ENCODE measurements at regions not wholly inside any gene's neighbourhood (a gene's known extent, or its start where the extent isn't known, plus 50 kb on each side); places are given as distances from the start of the nearest gene placed in this dataset.

DNA sequence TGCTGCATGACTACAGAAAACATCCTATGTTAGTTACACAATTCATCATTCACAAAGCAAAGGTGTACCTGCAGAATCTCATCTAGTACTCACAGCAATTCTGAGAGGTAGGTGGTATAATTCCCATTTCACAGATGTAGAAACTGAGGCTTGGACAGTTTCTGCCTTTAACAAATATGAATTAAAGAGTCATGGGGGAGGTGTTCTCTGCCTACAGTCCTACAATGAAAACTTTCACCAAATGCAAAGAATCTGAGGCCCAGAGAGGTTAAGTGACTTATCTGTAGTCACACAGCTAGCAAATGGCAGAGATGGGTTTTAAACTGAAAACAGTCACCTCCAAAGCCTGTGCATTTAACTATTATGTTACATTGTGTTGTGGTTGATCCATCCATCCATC lies 171.6 kb upstream of the WSCD2 start:
- TF ChIP-seq, protein P1, sequence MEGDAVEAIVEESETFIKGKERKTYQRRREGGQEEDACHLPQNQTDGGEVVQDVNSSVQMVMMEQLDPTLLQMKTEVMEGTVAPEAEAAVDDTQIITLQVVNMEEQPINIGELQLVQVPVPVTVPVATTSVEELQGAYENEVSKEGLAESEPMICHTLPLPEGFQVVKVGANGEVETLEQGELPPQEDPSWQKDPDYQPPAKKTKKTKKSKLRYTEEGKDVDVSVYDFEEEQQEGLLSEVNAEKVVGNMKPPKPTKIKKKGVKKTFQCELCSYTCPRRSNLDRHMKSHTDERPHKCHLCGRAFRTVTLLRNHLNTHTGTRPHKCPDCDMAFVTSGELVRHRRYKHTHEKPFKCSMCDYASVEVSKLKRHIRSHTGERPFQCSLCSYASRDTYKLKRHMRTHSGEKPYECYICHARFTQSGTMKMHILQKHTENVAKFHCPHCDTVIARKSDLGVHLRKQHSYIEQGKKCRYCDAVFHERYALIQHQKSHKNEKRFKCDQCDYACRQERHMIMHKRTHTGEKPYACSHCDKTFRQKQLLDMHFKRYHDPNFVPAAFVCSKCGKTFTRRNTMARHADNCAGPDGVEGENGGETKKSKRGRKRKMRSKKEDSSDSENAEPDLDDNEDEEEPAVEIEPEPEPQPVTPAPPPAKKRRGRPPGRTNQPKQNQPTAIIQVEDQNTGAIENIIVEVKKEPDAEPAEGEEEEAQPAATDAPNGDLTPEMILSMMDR (IDR thresholded peaks at IDR 0.05): no peak
- Histone ChIP-seq H3K36me3 (no peaks in the 10 kb centered on the region), H3K4me1 (no peaks in the 10 kb centered on the region), H3K9me3 (peaks cover 0 to 9% (median 0%) of the 10 kb centered on the region in 11 donors), H3K4me3 (no peak overlapping the region), H3K27me3 (peaks cover 0 to 24% (median 16%) of the 10 kb centered on the region in 7 donors), H3K27ac (no peak overlapping the region)
- intact Hi-C loops (cut with DNase I): no loop called here
- DNase-seq (no peak), ATAC-seq (no peak)

DNA sequence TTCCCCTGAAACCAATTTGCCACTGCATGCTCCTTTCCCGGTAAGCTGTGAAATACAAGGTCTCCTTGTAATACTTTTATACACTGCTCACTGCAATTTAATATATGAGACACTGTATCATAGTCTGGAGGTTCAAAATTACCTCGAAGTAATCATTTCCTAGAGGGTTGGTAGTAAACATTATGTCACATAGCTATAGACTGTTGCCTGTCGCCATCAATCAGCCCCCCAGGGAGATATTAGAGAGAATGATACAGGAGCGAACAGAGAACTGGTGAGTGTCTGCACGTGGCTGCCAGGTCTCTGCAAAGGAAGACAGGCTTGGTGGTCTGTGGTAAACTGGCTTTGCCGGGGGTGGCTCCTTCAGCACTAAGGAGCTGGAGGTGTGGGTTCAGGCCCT lies 165.5 kb upstream of the WSCD2 start:
- no peaks in the 10 kb centered on the region for H3K36me3 ChIP-seq
- no peak overlapping the region for H3K27ac ChIP-seq
- ATAC-seq (no peak), DNase-seq (no peak)
- H3K27me3 ChIP-seq: peaks cover 0 to 16% (median 0%) of the 10 kb centered on the region in 7 donors
- TF ChIP-seq, protein P1 (IDR thresholded peaks at IDR 0.05): no peak
- 64% methylated on average over 6 of the region's 6 CpGs for WGBS, 2 donors
- H3K9me3 ChIP-seq: peaks cover 0 to 7% (median 0%) of the 10 kb centered on the region in 11 donors
- no peaks in the 10 kb centered on the region for H3K4me1 ChIP-seq
- intact Hi-C loops (cut with DNase I): no loop called here
- no peak overlapping the region for H3K4me3 ChIP-seq

DNA sequence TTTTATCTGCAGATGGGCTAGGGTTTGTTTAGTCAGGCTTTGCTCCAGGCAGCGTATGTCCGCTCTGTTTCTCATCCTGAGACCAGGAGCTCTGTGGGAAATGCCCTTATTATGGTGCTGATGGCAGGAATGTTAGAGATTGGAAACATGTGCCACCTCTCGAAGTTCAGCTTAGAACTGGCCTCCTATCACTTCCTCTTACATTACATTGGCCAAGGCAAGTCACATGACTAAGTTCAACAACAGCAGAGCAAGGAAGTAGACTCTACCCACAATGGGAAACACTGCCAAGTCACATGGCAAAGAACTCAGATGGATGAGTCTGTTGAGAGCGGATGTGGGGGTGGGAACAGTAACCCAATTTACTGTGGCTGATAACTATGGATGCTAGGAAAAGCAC lies 161.9 kb upstream of the WSCD2 start:
- TF ChIP-seq, protein P1 (IDR thresholded peaks at IDR 0.05): no peak
- Histone ChIP-seq H3K27me3 (peaks cover 0 to 17% (median 0%) of the 10 kb centered on the region in 7 donors), H3K27ac (no peak overlapping the region), H3K4me1 (no peaks in the 10 kb centered on the region), H3K36me3 (no peaks in the 10 kb centered on the region), H3K9me3 (peaks cover 0 to 7% (median 0%) of the 10 kb centered on the region in 11 donors), H3K4me3 (no peak overlapping the region)
- no peak for DNase-seq
- intact Hi-C loops (cut with DNase I): no loop called here
- no peak for ATAC-seq
- WGBS, 2 donors: 57 to 59% methylated on average over 4 of the region's 4 CpGs

DNA sequence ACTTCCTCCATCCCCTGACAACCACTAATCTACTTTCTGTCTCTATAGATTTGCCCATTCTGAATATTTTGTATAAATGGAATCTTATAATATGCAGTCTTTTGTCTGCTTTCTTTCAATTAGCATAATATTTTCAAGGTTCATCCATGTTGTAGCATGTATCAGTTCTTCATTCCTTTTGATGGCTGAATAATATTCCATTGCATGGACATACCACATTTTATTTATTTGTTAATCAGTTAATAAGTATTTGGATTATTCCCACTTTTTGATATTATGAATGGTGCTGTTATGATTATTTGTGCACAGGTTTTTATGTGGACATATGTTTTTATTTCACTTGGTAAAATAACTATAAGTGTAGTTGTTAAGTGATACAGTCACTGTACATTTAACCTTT lies 155.1 kb upstream of the WSCD2 start:
- Histone ChIP-seq H3K4me3 (no peak overlapping the region), H3K36me3 (no peaks in the 10 kb centered on the region), H3K9me3 (peaks cover 0 to 19% (median 8%) of the 10 kb centered on the region in 11 donors), H3K4me1 (no peaks in the 10 kb centered on the region), H3K27me3 (peaks cover 0 to 45% (median 5%) of the 10 kb centered on the region in 7 donors), H3K27ac (no peak overlapping the region)
- intact Hi-C loops (cut with DNase I): no loop called here
- ATAC-seq (no peak), DNase-seq (no peak)
- TF ChIP-seq, protein P1 (IDR thresholded peaks at IDR 0.05): no peak

DNA sequence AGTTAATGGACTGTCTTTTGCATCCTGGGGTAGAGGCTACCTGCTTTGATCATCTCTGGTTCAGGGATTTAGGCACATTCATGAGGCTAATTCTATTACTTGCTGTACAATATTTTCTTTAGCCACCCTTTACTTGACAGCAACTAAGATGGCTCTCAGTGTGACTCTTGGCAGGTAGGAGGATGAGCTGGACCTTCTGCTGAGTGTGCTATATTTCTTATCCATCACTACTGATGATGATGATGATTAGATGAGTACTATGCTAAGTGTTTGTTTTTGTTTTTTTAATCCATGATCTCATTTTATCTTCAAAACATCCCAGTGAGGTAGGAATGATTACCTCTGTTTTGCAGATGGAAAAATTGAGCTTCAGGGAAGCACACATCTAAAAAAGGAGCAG lies 152.8 kb upstream of the WSCD2 start:
- ATAC-seq: no peak
- intact Hi-C loops (cut with DNase I): no loop called here
- Histone ChIP-seq H3K36me3 (no peaks in the 10 kb centered on the region), H3K4me3 (no peak overlapping the region), H3K27me3 (peaks cover 0 to 57% (median 7%) of the 10 kb centered on the region in 7 donors), H3K27ac (no peak overlapping the region), H3K4me1 (no peaks in the 10 kb centered on the region), H3K9me3 (peaks cover 0 to 19% (median 8%) of the 10 kb centered on the region in 11 donors)
- TF ChIP-seq, protein P1 (IDR thresholded peaks at IDR 0.05): no peak
- no peak for DNase-seq

Measured in heart right ventricle (tissue), 16 donors.